GM20000 (cell line): ENCODE measurements at regions not wholly inside any gene's neighbourhood (a gene's known extent, or its start where the extent isn't known, plus 50 kb on each side); places are given as distances from the start of the nearest gene placed in this dataset.

ENCODE experiments used
- DNase-seq: peaks from one replicate; pipeline ENCODE4 v3.0.0; 2012; ENCODE audit warnings: low spot score
- TF ChIP-seq, protein P1 (sequence below): IDR thresholded peaks from 2 replicates; pipeline ENCODE4 v1.5.1; 2012; ENCODE audit warnings: mild to moderate bottlenecking, control low read depth; ENCODE audit errors: extremely low read depth, missing control alignments

DNA sequence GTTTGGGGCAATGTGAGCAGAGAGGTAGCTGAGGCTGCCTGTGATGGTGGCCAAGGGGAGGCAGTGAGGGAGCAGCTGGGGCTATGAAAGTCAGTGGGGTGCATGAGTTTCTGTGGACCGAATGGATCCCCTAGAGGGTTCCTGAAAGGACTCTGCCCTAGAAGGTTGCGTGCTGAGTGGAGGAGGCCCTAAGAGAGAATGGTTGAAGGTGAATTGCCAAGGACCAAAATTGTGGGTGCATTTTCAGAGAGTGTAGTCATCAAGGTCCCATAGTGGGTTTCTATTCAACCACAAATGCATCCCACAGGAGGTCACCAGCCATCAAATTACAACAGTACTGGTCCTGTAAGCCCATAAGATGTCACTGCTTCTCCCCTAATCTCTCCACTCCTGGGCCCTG is 298.3 kb downstream of the CDK5RAP2 start:
- no peak for DNase-seq
- TF ChIP-seq, protein P1, sequence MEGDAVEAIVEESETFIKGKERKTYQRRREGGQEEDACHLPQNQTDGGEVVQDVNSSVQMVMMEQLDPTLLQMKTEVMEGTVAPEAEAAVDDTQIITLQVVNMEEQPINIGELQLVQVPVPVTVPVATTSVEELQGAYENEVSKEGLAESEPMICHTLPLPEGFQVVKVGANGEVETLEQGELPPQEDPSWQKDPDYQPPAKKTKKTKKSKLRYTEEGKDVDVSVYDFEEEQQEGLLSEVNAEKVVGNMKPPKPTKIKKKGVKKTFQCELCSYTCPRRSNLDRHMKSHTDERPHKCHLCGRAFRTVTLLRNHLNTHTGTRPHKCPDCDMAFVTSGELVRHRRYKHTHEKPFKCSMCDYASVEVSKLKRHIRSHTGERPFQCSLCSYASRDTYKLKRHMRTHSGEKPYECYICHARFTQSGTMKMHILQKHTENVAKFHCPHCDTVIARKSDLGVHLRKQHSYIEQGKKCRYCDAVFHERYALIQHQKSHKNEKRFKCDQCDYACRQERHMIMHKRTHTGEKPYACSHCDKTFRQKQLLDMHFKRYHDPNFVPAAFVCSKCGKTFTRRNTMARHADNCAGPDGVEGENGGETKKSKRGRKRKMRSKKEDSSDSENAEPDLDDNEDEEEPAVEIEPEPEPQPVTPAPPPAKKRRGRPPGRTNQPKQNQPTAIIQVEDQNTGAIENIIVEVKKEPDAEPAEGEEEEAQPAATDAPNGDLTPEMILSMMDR, result no peak

DNA sequence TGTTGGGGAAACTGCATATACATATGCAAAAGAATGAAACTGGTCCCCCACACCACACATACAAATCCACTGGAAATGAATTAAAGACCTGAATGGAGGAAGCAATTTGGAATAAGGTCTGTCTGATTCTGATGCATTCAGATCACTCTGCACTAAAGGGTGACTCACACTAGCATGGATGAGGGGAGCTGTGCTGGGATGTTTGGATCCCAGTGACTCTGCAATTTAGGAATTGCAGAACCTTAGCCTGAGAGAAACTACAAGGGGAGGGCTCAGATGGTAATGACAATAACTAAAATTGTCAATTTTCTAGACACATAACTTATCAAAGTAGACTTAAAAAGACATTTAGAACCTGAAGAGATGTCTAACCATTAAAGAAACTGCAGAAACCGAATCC is 312.0 kb downstream of the CDK5RAP2 start:
- TF ChIP-seq, protein P1, result no peak
- DNase-seq, result no peak

DNA sequence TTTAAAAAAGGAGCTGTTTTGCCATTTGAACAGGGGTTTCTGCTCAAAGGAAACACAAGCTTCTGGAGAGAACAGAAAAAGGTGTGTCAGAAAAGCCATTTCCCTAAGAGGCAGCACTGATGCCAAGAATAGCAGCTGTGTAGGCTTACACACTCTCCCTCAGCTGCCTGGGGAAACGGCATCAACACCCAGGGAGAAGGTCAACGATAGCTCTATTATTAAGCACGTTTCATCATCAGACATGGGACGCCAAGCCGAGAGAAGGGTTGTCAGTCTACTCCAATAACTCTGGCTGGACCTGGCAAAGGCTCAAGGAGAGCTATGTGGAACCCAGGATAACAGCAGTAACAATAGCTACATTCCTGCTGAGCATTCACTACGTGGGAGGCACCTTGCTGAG is 314.2 kb downstream of the CDK5RAP2 start:
- TF ChIP-seq, protein P1, result no peak
- no peak for DNase-seq

DNA sequence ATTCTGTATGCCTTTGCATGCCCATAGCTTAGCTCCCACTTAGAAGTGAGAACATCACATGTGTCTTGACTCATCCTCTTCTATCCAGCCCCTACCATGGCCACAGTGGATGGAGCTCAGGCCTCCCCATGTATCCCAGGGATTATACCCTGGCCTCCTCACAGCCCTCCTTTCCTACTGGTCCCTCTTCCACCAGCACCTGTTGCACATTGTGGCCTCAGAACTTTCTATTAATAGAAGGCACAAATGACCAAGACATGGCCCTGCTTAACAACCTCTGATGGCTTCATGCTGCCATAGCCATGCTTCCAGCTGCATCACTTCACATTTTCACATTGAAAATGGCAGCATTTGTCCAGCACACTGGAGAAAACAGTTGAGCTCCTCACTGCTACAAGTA is 315.4 kb downstream of the CDK5RAP2 start:
- TF ChIP-seq, protein P1, result no peak
- DNase-seq, result no peak

DNA sequence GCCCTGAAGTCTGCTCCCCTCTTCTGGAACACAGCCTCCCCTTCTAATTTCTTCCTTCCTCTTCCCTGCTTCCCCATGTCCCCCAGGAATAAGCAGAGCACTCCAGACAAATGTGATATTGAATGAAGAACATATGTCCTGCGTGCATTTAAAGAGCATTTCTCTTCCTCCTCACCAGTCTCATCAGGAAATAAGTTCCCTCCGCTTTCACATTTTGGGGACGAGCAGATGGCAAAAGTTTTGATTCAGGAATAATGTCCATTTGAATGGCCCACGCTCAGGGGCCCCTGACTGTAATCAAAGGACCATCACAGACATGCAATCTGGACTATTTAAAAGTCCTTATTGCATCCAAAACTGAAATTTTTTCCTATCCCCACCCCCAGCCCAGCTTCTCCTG is 316.1 kb downstream of the CDK5RAP2 start:
- DNase-seq, result no peak
- TF ChIP-seq, protein P1, result no peak

DNA sequence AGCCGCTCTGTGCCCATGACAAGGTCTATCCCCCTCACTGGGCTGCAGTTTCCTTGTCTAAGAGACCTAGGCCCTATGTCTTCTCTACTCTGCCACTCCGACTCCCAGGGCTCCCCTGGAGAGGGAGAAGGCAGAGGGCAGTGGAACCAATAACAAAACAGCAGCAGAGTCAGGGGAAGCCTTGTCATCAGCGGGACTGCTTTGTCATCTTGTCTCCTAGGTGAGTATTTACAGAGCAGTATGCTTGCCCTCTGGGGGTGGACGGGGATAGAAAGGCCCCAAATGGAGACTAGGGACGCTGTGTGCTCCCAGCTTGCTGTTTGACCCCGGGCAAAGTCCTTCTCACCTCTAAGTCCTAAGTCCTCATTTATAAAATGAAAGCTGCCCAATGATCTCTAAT is 318.5 kb downstream of the CDK5RAP2 start:
- no peak for DNase-seq
- TF ChIP-seq, protein P1, result no peak

DNA sequence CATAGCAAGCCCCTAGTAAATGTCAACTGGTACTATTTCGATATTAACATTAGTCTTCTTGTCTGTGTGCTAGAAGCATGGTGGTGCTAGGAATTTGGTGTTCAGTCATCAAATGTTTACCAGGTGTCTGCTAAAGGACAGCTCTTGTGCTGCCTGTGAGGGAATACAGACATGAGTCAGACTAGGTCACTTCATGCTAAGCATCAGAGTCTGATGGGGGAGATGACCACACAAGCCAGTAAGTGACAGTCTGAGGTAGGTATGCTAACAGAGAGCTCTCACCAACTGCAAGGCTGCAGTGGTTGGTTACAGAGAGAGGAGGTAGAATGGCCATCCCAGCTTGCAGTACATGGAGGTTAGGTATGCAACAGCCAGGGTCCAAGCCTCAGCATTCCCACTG is 320.9 kb downstream of the CDK5RAP2 start:
- TF ChIP-seq, protein P1, result no peak
- DNase-seq, result no peak
